ENCODE measurements at regions not wholly inside any gene's neighbourhood (a gene's known extent, or its start where the extent isn't known, plus 50 kb on each side); places are given as distances from the start of the nearest gene placed in this dataset.

DNA sequence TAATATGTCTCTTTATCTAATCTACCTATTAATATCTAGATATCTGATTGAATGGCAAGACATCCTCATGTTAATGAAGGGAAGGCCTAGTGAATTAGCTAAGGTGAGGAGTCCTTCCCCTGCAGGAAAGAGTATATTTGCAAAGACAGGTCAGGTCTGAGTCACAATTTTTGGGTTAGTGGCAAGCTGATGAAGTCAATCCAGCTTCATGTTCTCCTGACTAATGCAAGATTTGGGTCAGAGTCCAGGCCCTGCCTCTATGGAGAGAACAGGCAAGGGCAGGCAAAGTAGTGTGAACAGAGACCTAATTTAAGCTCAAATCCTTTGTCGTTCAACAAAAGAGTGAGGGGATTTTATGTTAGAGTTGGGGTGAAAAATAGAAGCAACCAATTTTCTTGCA lies 496.7 kb downstream of the BMP2 start:
- no peak for DNase-seq

DNA sequence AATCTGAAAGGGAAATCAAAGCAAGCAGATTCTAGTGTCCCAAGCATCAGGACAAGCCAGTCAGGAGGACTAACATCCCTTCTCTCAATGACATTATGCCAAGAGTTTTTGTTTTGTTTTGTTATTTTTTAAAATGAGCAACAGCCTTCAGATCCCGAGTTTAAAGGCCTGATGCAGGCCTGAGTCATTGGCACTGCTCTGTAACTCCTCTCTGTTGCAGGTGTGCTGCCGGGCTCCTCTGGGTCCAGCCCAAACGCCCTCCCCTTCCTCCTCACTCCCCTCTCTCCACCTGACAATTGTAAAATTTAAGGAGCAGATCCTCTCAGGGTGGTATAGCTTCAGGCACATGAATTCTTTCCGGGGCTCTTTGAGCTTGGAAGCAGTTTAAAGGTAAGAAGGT lies 502.0 kb downstream of the BMP2 start:
- DNase-seq: no peak

DNA sequence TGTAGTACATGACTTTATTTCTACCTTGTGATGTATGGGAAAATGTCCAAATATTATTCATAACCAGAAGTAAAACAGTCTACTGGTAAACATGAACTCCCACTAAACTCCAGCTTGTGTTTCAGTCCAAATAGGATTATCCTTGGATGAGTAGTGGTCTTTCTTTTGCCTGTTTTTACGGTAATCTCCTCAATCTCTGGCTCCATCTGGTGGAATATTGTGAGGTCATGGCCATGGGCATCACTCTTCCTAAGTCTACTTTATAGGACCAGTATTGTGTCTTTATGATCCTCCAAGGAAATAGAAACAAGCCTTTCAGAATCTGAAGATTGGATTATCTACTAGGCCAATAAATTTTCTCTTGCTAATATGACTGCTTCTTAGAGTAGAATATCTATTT lies 505.0 kb downstream of the BMP2 start:
- DNase-seq: peak; percentile 39

DNA sequence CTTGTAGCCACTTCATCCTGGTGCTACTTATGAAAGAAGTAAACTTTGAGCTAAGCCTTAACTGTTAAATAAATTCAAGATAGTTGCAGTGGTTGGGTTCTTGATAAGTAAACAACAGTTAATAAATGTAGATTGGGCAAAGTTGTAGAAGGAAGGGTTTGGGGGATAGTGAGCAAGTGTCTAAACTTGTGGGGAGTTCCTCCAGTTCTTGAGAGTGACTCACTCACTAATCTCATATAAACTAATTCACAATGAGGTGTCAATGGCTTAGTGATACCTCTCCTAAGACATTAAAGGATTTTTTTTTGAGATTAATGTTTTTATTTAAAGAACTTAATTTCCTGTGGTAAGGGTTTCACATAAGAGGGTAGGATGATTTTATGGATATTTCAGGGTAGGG lies 507.4 kb downstream of the BMP2 start:
- DNase-seq: no peak

DNA sequence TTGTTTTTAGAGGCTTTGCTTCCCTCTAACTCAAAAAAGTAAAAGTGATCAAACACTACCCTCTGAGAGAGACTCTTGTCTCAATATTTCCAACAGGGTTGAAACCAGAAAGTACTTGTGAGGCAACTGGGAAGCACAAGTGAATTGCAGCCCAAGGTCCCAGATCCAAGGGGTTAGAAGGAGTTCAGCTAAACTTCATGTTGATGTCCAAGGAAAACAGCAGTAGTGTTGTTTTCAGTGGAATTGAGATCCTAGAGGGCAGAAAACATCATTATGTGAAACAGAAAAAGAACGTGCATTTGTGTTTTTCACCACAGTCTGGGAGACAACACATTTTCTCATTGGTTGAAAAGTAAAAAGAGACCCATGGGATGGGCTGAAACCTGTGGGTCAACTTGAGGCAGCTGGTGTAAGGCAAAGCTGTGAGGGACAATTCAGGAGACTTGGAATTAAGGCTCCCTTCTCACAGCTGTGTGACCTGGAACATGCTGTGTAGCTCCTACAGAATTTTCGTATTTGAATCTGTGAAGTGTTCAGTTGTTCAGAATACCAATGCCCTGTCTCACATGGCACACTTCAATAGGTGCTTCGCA lies 508.3 kb downstream of the BMP2 start:
- DNase-seq: no peak

DNA sequence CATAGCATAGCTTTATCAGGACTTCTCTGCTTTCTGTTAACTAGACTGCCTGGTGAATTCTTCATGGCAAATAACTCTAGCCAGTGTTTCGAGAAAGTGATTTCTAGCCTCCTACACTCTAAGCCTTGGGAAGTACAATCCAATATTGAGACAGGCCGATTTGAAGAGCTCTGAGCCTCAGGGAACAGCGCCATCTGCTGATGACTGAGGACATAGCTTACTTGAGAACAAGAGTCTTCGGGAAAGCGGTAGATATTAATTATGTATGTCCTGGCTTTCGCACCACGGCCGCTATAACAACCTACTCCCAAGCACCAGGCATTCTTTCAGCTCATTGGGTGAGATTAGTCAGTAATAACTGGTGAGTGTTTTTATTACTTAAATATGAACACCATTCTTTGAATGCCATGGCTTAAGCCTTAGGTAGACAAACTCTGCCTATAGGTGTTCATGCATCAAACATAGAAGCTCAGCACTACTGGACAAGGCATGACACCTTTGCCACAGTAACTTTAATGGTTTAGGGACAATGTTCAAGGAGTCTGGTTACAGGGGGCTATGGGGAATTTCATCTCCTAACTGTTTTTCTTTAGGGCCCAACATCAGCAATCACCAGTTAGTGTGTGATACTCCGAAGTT lies 518.6 kb downstream of the BMP2 start:
- DNase-seq: peak; percentile 73

DNA sequence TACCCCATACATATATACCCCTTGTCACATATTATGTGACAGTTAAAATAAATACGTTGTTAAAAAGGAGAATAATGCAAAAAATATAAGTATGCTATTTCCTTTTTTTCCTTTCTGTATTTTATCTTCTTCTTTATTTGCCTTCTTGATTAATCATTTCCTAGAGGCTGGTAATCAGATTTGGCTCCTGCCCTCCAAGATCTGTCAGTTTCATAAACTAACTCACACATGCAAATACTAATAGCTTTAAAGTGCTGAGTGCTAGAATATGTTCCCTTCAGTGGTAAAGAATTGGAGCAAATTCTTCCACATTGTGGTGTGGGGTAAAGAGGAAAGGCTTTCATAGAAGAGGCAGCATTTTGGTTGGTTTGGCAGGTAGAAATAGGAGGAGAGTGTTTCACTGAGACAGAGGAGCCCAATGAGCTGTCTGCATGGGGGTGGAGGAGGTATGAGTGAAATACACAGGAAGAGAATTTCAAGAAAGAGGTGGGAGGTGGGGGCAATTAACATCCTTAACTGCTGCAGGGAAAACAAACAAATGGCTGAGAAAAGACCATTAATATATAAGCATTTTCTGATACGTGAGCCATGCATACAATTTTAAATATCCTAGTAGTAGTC lies 523.9 kb downstream of the BMP2 start:
- DNase-seq: no peak

DNA sequence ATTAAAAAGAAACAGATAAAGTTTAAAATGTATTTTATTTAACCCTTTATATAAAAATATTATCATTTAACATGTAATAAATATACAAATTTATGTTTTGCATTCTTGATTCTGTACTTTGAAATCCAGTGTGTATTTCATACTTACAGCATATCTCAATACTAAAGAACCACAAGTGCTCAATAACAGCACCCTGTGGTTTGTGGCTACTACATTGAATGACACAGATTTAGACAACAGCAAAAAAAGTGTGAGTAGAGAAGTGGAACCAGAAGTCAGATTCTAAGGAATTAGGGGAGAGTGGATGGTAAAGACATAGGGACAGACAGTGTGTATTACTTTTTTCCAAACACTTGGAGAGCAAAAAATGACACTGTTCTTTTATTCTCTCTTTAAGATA lies 524.5 kb downstream of the BMP2 start:
- no peak for DNase-seq

DNA sequence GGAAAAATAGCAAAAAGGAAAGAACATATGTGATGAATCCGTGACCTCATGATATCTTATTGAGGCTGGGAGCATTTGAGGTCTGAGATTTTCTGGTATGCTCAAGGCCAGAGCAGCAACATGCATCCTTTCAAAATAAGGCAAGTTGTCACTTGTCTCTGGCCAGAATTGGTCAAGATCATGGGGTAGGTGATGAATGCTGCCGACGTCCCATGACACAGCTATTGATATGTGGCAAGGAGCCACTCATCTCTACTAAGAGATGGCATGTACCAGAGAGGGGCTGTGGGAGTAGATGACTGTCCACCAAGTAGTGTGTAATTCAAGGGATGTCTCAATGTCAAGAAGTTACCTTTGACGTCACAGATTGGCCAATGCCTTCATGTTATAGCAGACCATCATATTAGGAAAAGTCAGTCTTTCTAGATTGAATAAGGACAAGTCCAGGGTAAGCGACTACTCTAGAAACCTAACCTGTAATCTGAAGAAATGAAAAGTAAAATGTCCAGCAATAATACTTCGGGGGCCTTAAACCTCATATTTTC lies 527.4 kb downstream of the BMP2 start:
- DNase-seq: no peak

DNA sequence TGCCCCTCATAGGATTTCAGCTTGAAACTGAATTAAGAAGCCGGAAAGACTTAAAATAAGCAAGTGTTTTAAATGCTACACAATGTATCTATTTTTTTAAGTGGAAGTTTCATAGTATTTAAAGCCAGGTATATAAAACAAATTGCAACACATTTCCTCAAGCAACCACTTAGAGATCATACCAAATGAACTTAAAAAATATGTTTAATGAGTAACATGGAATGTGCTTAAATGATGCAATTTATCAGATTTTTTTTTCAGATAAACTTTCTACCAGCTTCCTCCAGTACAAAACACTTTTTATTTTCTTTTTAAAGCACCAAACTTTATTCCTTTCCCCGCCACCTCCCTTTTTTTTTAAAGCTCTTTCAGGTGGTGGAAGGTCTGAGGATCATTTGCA lies 534.3 kb downstream of the BMP2 start:
- no peak for DNase-seq

DNA sequence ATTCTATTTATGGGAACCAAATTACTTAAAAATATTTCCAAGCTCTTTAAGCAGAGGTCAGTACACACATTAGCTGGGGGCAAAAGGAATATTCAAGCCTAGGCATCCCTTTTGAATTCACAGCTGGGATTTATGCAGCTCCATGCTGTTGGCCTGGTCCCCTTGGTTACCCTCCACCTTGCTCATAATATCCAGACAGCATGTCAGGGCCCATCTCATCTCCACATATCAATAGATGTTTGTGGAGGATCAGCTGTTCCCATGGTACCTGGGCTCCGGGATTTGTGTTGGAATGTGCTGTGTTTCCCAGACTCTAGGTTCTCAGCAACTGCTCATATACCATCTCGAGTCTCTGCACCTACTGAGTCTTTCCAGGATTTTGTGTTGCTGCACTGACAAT lies 534.8 kb downstream of the BMP2 start:
- no peak for DNase-seq

DNA sequence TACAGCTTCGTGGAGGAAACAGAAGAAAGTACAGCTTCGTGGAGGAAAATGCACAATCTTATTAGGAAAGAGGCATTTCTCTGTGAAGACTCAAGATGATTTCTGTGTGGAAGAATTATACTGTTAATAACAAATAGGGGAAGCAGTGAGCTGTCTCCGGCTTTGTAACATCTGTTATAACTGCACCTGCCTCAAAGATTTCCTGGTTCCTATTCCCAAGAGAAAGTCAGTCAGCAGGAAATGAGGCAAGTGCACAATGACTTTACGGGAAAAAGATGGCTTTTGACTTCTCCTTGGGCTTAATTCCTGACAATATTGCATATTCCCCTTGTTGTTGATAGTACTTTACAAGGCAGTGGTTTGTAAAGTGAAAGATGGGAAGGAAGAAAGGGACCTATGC lies 538.5 kb downstream of the BMP2 start:
- no peak for DNase-seq

DNA sequence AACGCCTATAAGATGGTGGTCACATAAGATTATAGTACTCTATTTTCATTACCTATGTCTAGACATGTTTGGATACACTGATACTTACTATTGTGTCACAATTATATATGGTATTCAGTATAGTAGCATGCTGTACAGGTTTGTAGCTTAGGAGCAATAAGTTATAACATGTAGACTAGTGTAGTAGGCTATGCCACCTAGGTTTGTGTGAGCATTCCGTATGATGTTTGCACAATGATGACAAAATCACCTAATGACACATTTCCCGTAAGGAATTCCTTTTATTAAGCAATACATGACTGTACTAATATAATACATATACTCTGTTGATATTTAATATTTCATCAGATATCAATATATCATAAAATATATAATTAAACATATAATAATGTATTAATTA lies 540.7 kb downstream of the BMP2 start:
- no peak for DNase-seq

DNA sequence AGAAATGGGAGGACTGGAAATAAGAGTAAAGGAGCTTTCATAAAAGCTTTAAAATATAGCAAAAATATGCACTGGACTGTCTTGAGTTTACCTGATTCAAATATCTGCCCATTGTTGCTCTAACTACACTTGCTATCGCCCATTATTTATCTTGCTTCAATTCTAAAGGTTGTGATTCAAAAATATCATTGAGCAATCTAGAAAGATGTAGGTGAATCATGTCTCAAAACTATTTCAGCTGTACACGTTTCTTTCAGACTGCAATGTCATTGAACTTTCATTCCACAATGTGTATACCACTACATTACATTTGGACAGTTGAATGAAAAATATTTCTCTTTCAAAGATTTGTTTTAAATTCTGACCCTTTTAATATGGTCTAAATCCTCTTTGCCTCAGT lies 545.6 kb downstream of the BMP2 start:
- no peak for DNase-seq

DNA sequence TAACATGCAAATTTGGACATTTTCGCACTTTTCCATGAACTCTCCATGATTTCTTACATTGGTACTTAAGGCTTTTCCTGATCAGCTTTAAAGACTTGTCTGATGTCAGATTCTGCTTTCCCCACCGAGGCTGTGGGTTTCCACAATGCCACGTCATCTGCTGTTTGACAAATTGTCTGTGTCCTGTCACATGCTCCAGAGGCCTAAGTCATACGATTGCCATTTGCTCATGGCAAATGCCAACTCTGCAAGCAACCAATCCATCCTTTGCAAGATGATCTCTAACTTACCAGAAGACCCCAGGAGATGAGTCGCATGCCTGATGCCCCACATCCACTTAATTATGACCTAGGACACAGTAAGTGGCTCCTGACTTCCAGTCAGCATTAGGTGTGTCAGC lies 556.5 kb downstream of the BMP2 start:
- no peak for DNase-seq

DNA sequence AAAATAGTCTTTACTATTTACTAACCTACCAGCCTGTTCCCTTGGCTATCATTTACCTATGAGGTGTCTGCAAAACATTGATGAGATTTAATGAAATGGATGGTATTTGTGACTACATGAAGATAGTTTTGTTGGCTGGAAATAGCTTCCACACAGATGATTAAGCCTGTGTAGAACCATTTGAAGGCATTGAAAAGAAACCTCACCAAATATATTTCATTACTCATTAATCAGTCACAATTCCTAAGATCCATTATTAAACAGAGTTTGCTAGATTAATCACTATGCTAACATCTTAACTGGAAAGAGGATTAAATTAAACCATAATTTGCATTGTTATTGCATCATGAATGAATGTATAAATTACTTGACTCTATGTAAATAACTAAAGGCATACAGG lies 560.3 kb downstream of the BMP2 start:
- DNase-seq: no peak

DNA sequence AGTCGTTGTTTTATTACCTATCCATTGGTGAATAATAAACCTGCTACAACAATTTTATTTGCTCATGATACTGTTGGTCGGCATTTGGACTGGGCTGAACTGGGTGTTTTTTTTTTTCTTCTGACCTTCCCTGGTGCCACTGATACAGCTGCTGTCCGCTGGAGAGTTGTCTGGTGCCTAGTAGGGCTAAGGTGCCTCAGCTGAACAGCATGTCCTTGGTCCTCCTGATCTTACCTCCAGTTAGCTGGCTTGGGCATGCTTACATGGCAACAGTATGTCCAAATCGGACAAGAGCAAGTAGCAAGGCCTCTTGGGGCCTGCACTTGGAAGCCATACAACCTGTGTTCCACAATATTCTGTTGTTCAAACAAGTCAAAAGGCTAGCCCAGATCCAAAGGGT lies 563.4 kb downstream of the BMP2 start:
- no peak for DNase-seq

DNA sequence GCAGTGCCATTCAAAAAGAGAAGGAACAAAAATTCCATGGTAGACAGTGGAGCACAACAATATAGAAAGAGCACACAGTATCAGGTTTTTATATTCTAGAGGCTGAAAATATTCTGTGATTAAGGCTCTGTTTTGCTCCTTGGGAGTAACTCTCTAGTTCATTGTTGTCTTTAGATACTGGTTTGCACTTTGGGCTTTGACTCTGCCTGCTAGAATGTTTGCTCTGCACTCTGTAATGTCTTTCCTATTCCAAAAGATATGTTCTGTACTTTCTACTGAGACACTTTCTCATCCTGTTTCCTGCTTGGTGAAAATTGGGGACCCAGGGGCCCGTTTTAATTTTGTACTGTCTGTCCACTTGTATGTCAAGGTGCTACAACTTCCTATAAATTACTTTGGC lies 564.7 kb downstream of the BMP2 start:
- DNase-seq: no peak

DNA sequence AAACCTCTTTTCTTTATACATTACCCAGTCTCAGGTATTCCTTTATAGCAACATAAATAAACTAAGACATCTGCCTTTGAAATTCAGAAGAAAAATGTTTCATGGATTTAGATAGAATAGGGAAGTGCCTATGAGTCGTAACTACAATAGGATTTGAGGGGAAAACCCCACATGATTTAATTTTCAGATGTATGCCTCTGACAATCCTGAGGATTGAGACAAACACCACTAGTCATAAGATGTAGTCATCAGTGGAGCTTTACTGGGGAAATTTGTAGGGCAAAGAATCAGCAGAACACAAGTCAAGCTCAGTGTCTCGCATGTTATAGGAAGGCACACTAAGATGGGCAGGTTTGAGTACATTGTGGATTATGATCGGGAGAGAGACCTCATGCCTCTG lies 566.4 kb downstream of the BMP2 start:
- DNase-seq: no peak

DNA sequence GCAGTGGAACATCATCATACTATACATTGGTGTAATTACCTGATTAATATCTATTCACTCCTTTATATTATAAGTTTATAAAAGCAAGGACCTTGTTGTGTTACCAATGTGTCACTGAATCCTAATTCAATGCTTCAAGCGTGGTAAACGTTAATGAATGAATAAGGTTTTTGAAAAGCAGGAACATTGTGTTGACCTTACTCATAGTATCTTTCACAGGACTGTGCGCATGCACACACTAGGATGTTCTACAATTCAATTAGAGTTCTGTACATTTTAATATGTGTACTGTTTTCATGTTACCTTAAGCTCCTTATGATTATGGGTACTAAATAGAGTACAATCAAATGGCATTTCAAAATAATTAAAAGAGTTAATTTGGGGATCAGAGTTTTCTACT lies 578.5 kb downstream of the BMP2 start:
- no peak for DNase-seq

DNA sequence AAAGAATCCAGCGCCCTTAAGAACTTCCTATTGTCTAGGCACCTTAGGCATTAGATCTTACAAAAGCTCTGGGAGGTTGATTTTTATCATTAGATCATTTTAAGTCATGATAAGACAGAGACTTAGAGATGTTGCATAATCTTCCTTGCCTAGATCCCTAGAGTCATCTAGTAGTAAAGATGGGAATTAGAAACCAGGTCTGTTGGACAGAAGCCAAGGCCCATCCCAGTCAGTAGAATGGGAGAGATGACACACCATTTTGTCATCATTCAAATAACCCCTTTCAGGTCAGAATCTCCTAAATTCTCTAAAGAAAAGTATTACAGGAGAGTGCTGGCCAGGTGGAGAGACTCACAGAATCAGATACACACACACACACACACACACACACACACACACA lies 579.1 kb downstream of the BMP2 start:
- no peak for DNase-seq

DNA sequence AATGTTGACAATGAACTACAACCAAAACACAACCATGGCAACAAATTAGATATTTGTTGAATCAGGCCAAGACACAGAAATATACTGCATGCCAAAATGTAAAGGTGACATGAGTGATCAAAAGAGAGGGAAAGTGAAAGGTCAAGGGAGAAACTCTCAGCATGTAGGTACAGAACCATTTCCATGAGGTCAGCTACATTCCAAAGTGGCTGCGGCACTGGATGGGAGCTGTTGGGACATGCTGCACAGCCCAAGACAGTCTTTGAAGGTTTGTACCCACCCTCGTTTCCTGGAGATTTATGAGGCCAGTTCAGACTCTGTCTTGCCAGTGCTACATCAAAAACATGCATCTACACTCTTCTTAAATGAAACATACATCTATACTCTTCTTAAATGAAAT lies 579.9 kb downstream of the BMP2 start:
- no peak for DNase-seq

DNA sequence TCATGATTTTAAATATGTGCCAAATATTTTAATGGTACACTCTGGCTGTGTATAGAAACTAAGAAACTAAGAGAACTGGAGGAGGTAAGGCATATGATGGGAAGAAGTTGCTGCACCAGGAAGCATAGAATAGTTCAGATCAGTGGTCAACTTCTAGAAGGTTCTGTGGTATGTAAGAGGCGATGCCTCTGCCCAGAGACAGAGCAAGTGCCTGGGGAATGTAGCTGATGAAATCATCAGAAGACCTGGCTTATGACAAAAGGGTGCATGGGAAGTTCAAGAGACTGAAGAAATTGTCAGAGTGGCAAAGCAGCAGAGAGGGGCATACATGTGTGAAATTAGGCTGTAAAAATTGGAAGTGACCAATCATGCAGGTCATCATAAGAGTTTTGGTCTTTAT lies 580.8 kb downstream of the BMP2 start:
- DNase-seq: no peak

DNA sequence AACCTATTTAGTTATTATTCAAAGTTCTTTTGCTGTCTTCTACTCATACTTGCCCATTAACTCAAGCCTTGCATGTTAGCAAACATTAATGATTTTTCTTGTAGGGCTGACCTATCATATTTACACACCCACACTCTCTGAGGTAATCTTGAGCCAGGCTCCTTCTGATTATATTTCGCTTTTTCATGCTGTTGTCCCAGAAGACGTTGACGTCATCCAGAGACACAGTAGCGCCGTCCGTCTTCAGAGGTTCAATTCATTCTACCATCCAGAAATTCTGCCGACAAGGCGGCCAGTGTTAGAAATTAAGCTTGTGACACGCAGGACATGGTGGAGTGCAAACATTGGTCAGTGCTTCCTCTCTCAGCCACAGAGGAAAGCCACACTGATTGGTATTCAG lies 584.7 kb downstream of the BMP2 start:
- DNase-seq: no peak

DNA sequence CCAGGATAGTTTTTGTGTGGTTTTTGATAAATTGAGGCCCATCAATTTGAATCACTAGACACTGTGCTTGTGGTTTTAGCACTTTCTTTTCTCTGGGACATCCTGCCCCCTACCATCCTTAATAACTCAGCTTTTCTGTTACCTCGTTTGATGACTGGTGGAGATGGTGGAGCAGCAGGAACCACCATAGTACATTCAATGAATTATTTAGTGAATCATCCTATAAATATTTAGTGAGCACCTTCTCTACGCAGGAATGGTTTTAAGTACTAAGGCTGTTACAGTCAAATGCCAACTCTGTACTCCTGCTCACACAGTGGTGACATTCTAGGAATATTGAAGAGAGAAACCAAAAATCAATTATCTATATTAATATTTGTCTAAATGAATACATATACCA lies 585.2 kb downstream of the HAO1 start:
- DNase-seq: no peak
